Right lobe of liver (tissue), 4 donors: ENCODE measurements at regions not wholly inside any gene's neighbourhood (a gene's known extent, or its start where the extent isn't known, plus 50 kb on each side); places are given as distances from the start of the nearest gene placed in this dataset.

Experiments used
- POLR2A ChIP-seq: fragments of 450-650 bp; IDR thresholded peaks from one replicate; pipeline ENCODE4 v1.6.1; 2017; ENCODE audit warnings: antibody characterized with exemption, mild to moderate bottlenecking
- TF ChIP-seq, protein P1 (sequence below), 4 donors: fragments of 200-600 bp in 3 of 4; fragments of 450-650 bp in 1 of 4; IDR thresholded peaks; one replicate each; pipeline versions ENCODE4 v1.5.1 to v1.8.0; 2016 to 2022; ENCODE audit warnings: antibody characterized with exemption in 4 of 4, mild to moderate bottlenecking in 2 of 4
- donor health status: DM: no; HTN: no; CAD: no.
- donor health status: DM: no; HTN: no; CAD: no.
- donor health status: DM: no; HTN: yes; CAD: no.

DNA sequence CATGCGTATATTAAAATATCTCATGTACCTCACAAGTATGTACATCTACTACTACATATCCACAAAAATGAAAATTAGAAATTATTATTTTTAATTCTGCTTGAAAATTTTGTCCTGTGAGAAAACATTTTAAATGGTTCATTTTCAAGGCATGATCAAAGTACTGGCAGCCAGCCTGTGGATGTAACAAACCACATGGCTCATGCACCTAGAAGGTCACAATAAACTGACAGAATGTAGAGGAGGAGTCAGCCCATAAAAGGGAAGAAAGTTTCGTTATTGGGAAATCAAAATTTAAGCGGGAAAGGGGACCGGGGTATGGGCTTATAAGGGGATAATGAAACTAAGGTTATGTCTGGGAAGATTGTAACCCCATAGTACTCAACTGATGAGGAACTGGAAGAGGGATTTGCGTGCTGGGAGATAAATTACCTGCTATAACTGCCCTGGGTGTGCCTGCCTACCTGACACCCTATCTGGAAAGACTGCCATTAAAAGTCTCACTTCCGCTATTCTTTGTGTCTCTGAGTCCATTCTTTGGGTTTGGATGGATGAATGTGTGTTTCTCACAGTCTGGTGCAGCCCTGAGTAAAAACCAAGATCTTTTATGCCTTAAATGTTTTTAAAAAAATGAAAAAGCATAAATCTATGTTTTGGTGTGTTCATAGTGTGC is 62.2 kb upstream of the PCED1B start:
- TF ChIP-seq, protein P1, sequence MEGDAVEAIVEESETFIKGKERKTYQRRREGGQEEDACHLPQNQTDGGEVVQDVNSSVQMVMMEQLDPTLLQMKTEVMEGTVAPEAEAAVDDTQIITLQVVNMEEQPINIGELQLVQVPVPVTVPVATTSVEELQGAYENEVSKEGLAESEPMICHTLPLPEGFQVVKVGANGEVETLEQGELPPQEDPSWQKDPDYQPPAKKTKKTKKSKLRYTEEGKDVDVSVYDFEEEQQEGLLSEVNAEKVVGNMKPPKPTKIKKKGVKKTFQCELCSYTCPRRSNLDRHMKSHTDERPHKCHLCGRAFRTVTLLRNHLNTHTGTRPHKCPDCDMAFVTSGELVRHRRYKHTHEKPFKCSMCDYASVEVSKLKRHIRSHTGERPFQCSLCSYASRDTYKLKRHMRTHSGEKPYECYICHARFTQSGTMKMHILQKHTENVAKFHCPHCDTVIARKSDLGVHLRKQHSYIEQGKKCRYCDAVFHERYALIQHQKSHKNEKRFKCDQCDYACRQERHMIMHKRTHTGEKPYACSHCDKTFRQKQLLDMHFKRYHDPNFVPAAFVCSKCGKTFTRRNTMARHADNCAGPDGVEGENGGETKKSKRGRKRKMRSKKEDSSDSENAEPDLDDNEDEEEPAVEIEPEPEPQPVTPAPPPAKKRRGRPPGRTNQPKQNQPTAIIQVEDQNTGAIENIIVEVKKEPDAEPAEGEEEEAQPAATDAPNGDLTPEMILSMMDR (IDR thresholded peaks at IDR 0.05), result no peak
- TF ChIP-seq POLR2A, result no peak
